COLO668 (cell line): ENCODE measurements at regions not wholly inside any gene's neighbourhood (a gene's known extent, or its start where the extent isn't known, plus 50 kb on each side); places are given as distances from the start of the nearest gene placed in this dataset.

Source experiments
- DNase-seq: peaks from one replicate; lab custom pipeline; 2025; ENCODE audit not compliant: unreplicated experiment; lab: John Stamatoyannopoulos, UW

DNA sequence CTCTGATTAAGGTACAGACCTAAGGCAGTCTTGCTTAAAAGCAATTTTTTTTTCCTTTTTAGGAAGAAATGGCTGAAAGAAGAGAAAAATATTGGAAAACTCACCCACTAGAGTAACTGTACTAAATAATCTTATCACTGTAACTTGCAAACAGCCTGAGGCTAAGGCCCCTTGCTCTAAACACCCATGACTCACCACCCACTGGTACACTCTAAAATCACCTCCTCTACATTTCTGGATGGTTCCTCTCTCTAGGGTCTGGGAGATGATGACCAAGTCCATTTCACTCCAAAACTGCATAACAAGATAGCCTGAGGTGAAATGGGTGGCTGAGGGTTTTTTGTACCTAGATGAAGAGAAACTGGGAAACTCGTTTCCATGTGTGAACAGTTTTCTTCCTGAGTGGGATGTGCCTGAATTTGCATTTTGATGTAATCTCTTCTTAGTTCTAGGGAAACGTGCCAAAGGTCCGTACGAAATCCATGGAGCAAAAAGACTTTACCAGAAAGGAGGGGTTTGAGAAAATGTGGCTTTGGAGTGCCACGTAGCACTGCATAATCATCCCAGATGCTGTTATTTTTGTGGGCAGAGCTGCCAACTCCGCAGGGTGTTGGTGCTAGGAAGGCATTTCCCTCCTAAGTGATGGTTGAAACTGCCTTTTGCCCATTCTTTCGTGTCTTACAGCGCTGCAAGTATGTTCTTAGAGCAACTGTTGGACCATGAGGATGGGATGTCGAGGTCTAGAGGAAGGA, 113.5 kb upstream of the C10orf90 start:
- DNase-seq: no peak

DNA sequence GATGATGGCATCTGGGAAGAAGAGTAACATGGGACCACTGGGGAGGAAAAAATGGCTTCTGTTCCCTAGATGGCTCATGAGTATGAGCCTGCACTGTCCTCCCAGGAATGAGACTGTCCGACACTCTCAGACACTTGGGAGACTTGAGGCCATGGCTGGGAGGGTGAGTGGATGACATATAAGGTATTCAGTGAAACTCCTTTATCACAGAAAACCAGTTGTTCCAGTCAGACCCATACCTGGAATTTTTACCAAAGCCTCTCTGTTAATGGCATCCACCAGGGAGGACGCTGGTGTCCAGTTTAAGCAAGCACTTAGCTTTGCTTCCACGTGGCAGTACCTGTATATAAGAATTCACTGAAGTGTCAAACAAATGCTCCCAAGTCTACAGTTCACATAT, 116.7 kb upstream of the C10orf90 start:
- DNase-seq: no peak

DNA sequence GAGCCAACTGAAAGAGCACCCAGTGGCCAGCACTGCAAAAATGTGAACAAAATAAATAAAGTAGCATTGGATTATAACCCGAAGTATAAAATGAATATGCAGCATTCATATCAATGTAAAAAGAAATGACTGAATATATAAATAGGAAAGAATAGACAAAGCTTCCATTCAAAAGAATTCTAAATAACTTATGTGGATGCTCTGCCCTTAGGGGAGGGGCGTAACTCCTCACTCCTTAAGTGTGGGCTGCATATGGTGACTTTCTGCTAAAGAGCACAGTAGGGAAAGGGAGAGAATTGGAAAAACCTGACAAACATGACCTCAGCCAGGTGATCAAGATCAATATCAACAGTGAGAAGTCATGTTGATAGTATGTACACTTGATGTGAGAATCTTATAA, 109.9 kb upstream of the DOCK1 start:
- no peak for DNase-seq

DNA sequence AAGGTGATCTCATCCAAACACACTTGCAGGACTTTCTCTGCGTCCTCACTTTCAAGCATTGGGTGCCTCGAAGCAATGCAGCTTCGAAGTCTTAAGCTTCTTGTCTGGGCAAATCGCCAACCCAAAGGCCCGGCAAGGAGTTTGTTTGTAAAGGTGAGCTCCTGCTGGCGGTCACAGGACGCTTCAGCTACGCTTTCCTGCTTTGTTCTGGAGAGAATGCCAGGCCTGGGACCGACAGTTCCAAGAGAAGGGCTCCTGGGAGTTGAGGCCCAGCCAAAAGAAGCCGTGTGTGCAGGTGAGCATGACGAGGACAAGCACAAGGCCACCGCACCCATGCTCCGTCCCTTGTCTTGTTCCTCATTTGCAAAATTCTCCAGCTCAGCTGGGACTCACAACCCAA, 106.6 kb upstream of the DOCK1 start:
- no peak for DNase-seq

DNA sequence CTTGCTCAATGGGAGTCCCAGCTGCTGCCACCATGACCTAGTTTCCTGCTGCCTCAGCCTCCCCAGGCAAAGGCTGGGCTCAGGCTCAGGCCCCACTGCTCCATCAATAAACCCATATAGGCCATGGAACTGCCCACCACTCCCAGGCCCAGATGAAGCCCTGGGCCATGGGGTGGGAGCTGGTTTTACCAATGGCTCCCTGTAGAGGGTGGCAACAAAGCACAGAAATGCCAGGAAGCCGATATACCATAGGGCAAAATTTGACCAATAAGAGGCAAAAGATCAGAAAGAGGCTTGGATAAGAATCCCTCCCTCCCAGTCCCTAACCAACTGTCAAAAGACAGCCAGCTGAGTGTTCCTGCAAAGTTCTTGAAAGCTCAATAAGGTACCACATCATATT, 101.8 kb upstream of the DOCK1 start:
- DNase-seq: no peak

DNA sequence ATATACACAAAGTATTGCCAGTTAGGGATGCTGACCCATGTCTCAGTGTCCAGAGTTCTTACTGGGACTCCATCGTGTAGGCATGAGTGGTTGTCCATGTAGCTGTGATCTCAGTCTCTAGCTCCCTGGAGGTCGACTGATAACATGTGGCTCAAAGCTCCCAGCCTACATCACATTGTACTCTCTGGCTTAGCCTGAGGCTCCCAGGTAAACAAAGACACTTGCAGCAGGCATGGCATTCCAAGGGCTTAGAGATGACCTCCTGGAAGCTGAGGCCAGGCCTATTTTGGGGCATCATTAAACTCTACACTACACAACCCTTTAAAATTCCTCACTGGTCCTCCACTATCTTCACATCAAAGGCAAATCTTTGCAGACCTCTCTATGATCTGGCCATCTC, 100.8 kb upstream of the DOCK1 start:
- DNase-seq: no peak

DNA sequence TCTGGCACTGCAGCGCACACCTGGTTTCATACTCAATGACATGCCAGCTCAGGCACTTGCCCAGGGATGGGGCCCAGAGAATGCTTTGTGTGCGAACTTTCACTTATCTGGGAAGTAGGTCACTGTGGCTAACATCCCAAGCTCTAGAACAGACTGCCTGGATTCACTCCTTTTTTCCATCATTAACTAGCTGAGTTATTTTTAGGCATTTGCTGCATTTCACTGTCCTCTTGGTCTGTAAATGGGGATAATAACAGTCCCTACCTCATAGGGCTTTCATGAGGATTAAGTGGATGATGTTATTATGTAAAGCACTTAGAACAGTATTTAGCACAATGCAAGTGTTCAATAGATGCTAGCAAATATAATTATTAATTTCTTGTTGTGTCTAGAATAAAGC, 98.7 kb upstream of the DOCK1 start:
- no peak for DNase-seq

DNA sequence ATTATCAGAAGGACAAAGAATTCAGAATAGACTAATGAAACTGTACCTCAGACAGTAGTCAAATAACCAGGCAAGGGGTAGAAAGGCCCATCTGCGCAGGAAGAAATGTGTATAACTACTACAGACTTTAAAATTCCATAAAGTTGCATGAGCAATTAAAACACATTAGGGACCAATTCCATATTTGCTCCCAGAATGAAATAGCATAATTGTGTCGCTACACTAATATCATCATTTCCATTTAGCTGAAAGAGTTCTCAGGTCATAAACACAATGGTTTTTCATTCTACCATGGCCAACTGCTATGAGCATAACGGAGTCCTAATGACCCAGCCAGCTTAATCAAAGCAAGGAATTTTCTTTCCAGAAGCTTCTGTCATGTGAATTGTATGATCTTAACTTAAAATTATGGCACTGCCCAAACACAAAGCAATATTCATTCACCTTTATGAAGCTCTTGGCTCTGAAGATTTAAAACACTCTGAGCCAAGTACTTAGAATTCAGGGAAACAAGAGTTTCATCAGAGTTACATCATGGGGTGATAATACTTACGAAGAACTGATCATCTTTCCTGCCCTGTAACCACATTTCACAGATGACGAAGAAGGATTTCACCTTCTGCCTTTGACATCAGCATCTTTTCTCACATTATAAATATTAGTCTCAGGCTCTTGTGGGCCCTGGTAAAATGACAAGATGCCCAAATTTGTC, 98.1 kb upstream of the DOCK1 start:
- no peak for DNase-seq

DNA sequence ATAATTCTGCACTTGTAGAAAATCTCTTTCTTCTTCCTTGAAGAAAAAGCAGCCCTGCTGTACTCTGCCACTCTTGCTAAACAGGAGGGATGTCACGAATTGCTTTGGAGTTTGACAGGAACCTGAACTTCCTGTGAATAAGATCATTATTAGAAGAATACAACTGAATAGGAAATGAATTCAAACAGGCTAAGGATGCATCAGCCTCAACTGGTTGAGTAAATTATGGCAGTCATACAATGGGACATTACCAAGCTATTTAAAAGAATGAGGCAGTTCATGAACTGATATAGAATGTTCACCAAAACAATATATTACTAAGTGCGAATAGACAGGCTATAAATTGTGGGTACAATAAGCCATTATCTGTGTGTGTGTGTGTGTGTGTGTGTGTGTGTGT, 97.1 kb upstream of the DOCK1 start:
- DNase-seq: no peak

DNA sequence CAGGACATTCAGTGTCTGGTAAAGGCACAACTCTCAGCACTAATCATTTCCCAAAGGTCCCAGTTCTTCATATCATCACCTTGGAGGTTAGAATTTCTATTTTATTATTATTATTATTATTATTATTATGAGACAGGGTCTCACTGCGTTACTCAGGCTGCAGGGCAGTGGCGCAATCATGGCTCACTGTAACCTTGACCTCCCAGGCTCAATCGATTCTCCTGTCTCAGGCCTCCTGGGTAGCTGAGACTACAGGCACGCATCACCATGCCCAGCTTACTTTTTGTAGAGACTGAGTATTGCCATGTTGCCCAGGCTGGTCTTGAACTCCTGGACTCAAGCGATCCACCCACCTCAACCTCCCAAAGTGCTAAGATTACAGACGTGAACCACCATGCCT, 91.8 kb upstream of the DOCK1 start:
- DNase-seq: no peak

DNA sequence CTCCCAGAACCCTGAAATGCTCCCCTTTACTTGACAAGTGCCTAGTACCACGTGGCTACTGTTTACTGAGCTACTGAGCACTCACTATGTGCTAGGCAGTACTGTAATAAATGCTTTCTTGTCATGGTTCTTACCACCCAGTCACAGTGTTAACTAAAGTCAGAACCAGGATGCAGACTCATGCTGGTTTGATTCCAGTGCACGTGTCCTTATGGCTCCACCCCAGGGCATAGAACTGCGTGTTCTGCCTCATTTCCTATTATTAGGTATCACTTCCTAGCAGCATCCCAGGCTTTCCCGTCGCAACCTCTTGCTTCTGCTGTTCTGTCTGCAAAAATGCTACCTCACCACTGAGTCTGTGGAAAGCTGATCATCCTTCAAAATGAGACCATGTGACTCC, 71.7 kb upstream of the DOCK1 start:
- DNase-seq: no peak

DNA sequence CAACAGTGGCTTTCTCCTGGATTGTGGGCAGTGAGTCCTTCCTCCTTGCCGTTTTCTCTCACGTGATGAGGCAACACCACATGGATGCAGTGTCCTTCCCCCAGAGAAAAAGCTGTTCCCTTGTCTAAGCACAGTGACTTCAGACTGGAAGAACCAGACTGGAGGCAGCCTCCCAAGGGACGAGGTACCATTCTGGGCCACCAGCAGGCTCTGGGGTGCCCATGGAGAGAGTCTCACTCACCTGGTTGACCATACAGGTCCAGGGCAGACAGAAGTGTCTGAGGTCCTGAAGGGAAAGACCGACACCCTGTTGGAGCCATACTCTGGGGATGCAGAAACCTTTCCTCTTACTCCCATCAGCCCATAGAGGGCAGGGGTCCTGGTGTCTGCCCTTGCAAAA, 69.2 kb upstream of the DOCK1 start:
- DNase-seq: no peak

DNA sequence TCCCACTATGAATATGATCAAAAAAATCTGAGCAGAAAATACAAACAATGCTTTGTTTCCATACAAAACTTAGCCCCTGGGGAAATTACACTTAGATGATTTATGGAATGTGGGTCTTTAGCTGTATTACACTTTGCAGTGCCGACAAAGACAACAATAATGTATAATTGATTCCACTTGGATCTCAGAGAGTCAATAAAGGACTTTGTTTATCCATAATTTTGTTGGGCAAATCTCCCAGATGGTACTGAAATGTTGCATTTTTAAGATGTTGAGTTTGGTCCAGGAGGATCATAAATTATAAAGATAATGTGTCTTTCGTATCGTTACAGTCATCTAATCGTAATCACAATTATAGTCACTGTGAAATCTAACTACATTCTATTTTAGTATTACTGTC, 66.9 kb upstream of the DOCK1 start:
- no peak for DNase-seq

DNA sequence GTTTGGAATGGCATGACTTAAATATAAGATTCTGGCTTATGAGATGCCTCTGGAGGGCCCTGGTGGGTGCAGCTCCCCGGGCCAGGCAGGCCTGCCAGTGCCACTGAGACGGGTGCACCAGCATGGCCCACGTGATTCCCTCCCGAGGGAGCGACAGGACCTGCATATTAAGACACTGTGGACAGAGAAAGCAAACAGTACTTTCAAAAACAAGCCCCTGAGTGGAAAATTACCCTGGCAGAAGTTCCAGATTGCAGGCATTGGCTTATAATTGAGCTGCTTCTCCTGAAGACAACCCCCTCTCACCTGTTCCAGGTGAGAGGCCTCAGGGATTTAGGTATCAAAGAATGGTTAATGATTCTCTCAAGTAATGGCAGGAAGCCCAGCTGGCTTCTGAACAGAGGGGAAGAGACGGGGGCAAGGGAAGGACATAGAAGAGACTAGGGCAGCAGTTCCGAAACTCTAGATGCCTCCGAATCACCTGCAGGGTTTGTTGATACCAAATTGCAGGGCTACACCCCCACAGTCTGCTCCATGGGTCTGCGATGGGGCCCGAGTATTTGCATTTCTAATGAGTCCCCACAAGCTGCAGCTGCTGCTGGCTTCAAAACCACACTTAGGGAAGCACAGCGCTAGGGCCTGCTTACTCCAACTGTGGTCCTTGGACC, 66.0 kb upstream of the DOCK1 start:
- peak; percentile 91 for DNase-seq

DNA sequence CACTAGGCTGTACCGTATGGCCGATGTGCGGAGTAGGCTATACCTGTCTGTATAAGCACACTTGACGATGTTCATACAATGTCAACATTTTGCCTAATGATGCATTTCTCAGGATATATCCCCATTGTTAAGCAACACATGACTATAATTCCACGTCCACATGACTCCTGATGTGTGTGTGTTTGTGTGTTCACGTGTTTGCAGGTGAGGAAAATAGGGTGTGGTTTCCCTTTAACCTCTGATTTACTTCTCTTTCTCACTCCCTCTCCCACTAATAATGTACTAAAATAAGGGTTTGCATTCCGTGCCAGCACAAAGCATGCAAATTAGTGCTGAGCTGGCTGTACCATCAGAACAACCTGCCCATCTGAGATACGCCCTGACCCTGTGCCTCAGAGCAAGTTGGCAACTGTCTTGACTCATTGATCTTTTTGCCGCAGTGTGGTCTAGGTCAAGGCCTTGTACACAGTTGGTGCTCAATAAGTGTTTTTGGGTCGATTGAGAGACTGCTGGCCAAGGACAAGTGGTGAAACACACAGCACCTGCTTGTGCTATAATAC, 64.6 kb upstream of the DOCK1 start:
- DNase-seq: peak; percentile 10

DNA sequence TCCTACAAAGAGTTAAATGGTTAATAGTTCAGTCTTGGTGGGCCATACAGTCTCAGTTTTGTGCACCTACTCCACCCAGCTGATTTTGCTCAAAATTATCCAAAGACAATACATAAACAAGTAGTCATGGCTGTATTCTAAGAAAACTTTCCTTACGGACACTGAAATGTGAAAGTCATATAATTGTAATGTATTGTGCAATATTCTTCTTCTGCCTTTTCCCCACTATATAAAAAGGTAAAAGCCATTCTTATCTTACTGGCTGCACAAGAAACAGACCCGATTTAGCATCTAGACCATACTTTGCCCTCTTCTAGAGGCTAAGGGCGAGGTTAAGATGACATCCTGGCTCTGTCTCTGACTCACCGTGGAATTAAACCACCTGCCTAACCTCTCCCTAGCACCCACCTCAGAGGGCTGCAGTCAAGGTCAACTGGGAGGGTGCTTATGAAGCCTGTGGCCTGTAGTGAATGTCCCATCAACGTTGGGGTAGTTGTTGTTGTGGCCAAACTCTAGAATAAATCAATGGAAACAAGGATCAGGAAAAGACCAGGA, 63.8 kb upstream of the DOCK1 start:
- DNase-seq: no peak

DNA sequence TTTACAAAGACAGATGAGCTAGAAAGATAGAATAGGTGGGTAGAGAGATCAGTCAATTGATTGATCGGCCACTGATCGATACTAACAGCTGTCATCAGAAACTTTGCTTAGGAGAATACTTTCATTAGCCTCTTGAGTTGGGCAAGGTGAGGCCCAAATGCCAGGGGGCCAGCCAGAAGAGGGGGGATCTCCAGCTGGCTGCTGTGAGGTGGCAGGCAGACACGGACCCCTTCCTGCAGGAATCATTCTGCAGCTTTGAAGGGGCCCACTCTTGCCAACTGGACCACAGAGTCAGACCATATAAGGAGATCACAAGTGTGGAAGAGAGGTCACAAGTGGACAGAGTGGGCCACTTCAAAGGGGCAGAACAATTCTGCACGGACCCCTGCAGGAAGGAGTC, 62.9 kb upstream of the DOCK1 start:
- no peak for DNase-seq

DNA sequence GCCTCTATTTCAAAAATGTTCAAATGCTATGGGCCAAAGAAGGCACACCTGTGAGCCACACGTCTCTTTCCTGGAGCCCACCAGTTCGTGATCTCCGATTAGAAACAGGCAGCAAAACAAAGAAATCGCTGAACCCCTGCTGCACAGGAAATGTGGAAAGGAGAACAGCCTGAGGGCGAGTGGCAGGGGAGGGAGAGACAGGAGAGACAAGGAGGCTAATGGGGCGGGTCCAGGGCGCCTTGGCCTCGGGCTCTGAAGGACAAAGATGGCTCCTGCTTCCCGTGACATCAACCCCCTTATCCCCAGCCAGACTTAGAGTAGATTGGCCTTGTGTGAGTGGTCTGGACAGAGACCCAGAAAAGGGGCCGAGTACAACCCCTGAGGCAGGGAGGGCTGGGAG, 62.4 kb upstream of the DOCK1 start:
- DNase-seq: peak; percentile 14

DNA sequence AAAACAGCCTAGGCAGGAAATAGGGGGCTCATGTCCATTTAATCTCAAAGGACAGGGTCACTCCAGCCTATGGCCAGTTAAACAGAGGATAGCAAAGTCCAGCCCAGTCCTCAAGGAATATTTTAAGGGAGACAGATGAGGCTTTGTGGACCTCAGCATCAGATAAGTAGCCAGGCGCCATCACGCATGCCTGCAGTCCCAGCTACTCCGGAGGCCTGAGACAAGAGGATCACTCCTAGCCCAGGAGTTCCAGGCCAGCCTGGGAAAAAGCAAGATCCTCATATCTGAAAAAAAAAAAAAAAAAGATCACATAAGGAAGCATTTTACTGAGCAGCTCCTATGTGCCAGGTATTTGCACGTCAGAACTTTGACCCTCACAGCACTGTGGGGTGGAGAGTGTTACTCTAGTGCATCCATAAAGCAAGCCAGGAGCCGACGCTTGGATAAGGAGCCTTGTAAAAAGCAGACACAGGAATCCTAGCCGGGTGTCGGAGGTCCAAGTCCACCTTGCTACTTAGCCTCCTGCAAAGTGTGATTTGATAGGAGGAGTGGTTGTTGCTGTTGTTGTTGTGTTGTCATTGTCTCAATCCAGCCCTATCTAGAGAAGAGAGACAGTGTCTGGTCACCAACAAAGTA, 61.8 kb upstream of the DOCK1 start:
- DNase-seq: no peak

DNA sequence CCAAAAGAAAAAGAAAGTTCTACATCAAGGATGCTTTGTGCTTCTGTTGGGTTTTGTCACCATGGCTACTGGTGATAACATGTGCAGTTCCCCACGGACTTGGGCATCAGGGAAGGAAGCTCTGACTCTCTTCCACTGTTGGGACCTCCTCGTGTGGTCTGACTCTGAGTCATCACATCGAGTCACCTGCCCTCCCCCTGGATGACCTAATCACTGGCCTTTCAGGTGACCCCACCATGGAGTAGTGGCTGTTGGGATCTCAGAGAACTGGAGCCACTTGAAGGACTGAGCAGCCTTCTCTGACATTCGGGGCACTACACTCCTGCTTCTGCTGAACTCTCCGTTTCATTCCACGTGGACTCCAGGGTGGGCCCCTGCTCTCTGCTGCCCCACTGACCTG, 60.8 kb upstream of the DOCK1 start:
- peak; percentile 6 for DNase-seq

DNA sequence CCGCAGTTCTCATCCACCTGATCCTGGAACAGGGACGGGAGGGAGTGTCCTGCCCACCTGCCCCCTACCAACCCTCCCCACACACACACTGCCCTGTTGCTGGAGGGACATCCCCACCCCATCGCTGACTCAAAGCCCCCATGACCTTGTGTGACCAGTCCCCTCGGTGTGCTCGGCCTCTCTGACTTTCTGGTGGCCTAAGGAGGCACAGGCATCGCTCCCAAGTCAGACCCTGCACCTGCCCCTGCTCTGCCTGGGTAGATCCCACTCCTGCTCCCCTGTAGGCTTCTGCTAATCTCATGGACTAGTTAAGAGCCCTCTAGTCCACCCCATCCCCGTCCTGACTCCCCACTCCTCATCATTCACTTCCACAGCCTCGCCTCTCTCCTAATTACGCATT, 58.8 kb upstream of the DOCK1 start:
- DNase-seq: no peak
